Lower lobe of right lung (tissue), 2 donors: ENCODE measurements at regions not wholly inside any gene's neighbourhood (a gene's known extent, or its start where the extent isn't known, plus 50 kb on each side); places are given as distances from the start of the nearest gene placed in this dataset.

Experiments
- ATAC-seq, 2 donors: fragments of 200-7000 bp; cut with Tn5 transposase; one replicate each; pipeline ENCODE4 v1.9.1; 2020 to 2022; ENCODE audit warnings: mild to moderate bottlenecking in 2 of 2, moderate library complexity in 2 of 2
- DNase-seq: peaks from one replicate; pipeline ENCODE4 v3.0.0-alpha.2; 2020
- H3K27ac ChIP-seq: fragments of 200-600 bp; one replicate; pipeline ENCODE4 v1.8.0; 2022
- H3K27me3 ChIP-seq: fragments of 200-600 bp; one replicate; pipeline ENCODE4 v1.8.0; 2022; ENCODE audit warnings: low read depth
- H3K36me3 ChIP-seq: fragments of 200-600 bp; one replicate; pipeline ENCODE4 v1.8.0; 2022; ENCODE audit warnings: mild to moderate bottlenecking
- H3K4me1 ChIP-seq: fragments of 200-600 bp; one replicate; pipeline ENCODE4 v1.8.0; 2022
- H3K4me3 ChIP-seq: fragments of 200-600 bp; one replicate; pipeline ENCODE4 v1.8.0; 2022; ENCODE audit warnings: mild to moderate bottlenecking
- H3K9me3 ChIP-seq: fragments of 200-600 bp; one replicate; pipeline ENCODE4 v1.8.0; 2022
- CTCF ChIP-seq: fragments of 200-600 bp; IDR thresholded peaks from one replicate; pipeline ENCODE4 v1.8.0; 2022; ENCODE audit warnings: antibody characterized with exemption, mild to moderate bottlenecking
- intact Hi-C: fragments of 100-400 bp; cut with DNase I; formaldehyde crosslinking; loops from one replicate; pipeline ENCODE4 v1.11.0; 2022
- donor health status: DM: no; HTN: yes; CAD: no; lungs with severe emphysema.

- ATAC-seq (no peak), DNase-seq (no peak)
- intact Hi-C loops = loop anchor here (5.0 kb wide), 1 partner anchor 758 kb away; no protein-coding TSS in a partner anchor
- Histone ChIP-seq H3K4me1 (no peaks in the 10 kb centered on the region), H3K27me3 (no peaks in the 10 kb centered on the region), H3K36me3 (no peaks in the 10 kb centered on the region), H3K4me3 (no peak overlapping the region), H3K27ac (no peak overlapping the region), H3K9me3 (no peaks in the 10 kb centered on the region)
- TF ChIP-seq CTCF = peak; percentile 36
These were observed 51.9 kb upstream of the USP47 start for GRCh38 chr11:11789735-11790369.

GRCh38 chr11:11788063-11788710 lies 53.6 kb upstream of the USP47 start:
- Histone ChIP-seq H3K9me3 (no peaks in the 10 kb centered on the region), H3K27me3 (no peaks in the 10 kb centered on the region), H3K27ac (no peak overlapping the region), H3K36me3 (no peaks in the 10 kb centered on the region), H3K4me1 (no peaks in the 10 kb centered on the region), H3K4me3 (no peak overlapping the region)
- no peak for TF ChIP-seq CTCF
- intact Hi-C loops = loop anchor here (5.0 kb wide), 1 partner anchor 756 kb away; no protein-coding TSS in a partner anchor
- DNase-seq = no peak
- no peak for ATAC-seq

GRCh38 chr11:11787305-11788062 lies 54.3 kb upstream of the USP47 start:
- Histone ChIP-seq H3K27me3 (no peaks in the 10 kb centered on the region), H3K9me3 (no peaks in the 10 kb centered on the region), H3K4me3 (no peak overlapping the region), H3K36me3 (no peaks in the 10 kb centered on the region), H3K4me1 (no peaks in the 10 kb centered on the region), H3K27ac (no peak overlapping the region)
- intact Hi-C loops = loop anchor here (5.0 kb wide), 1 partner anchor 755 kb away; no protein-coding TSS in a partner anchor
- ATAC-seq (peak; percentile 90 to 92), DNase-seq (peak; percentile 66)
- TF ChIP-seq CTCF = peak; percentile 90

GRCh38 chr11:11786771-11787170 lies 55.0 kb upstream of the USP47 start:
- Histone ChIP-seq H3K9me3 (no peaks in the 10 kb centered on the region), H3K4me1 (no peaks in the 10 kb centered on the region), H3K27ac (no peak overlapping the region), H3K4me3 (no peak overlapping the region), H3K27me3 (no peaks in the 10 kb centered on the region), H3K36me3 (no peaks in the 10 kb centered on the region)
- intact Hi-C loops = loop anchor here (5.0 kb wide), 1 partner anchor 754 kb away; no protein-coding TSS in a partner anchor
- ATAC-seq (peak in 1 of 2 donors; percentile 46), DNase-seq (no peak)
- peak; percentile 42 for TF ChIP-seq CTCF

- Histone ChIP-seq H3K4me3 (no peak overlapping the region), H3K27me3 (no peaks in the 10 kb centered on the region), H3K36me3 (no peaks in the 10 kb centered on the region), H3K27ac (no peak overlapping the region), H3K4me1 (no peaks in the 10 kb centered on the region), H3K9me3 (no peaks in the 10 kb centered on the region)
- ATAC-seq (no peak), DNase-seq (no peak)
- TF ChIP-seq CTCF = no peak
- intact Hi-C loops = loop anchor here (5.0 kb wide), 1 partner anchor 754 kb away; no protein-coding TSS in a partner anchor
These were observed 55.5 kb upstream of the USP47 start for GRCh38 chr11:11786234-11786633.
